Breast epithelium (tissue), 4 donors: ENCODE measurements at regions not wholly inside any gene's neighbourhood (a gene's known extent, or its start where the extent isn't known, plus 50 kb on each side); places are given as distances from the start of the nearest gene placed in this dataset.

Experiments used
- DNase-seq, 2 donors: peaks; one replicate each; pipeline ENCODE4 v3.0.0-alpha.2; 2019; ENCODE audit warnings: low spot score in 2 of 2
- H3K27ac ChIP-seq, 2 donors: fragments of 200-600 bp; sonication (generic) in 1 of 2; one replicate each; pipeline ENCODE4 v1.5.1; 2016 to 2019; ENCODE audit warnings: mild to moderate bottlenecking in 1 of 2
- H3K27me3 ChIP-seq, 2 donors: fragments of 200-600 bp; sonication (generic) in 1 of 2; one replicate each; pipeline versions ENCODE4 v1.5.1 to v1.6.0; 2017 to 2019; ENCODE audit warnings: control low read depth in 1 of 2, mild to moderate bottlenecking in 1 of 2
- H3K36me3 ChIP-seq: fragments of 200-600 bp; one replicate; pipeline ENCODE4 v1.5.1; 2019
- H3K4me1 ChIP-seq, 2 donors: fragments of 200-600 bp; sonication (generic); one replicate each; pipeline ENCODE4 v1.5.1; 2016 to 2019; ENCODE audit warnings: control low read depth in 1 of 2
- H3K4me3 ChIP-seq, 3 donors: fragments of 200-600 bp; sonication (generic); 1 replicate in 2 of 3; 2 replicates in 1 of 3; pipeline ENCODE4 v1.5.1; 2016 to 2019; ENCODE audit warnings: mild to moderate bottlenecking in 3 of 3, moderate library complexity in 2 of 3
- H3K9me3 ChIP-seq, 2 donors: fragments of 200-600 bp; sonication (generic) in 1 of 2; one replicate each; pipeline ENCODE4 v1.5.1; 2016 to 2019; ENCODE audit warnings: control low read depth in 1 of 2
- POLR2A ChIP-seq: fragments of 450-650 bp; IDR thresholded peaks from one replicate; pipeline ENCODE4 v1.6.1; 2016; ENCODE audit warnings: antibody characterized with exemption, mild to moderate bottlenecking, moderate library complexity
- POLR2AphosphoS5 ChIP-seq, 3 donors: sonication (generic); formaldehyde crosslinking; IDR thresholded peaks; one replicate each; pipeline ENCODE4 v1.6.1; 2017; ENCODE audit warnings: antibody characterized with exemption in 3 of 3
- intact Hi-C: fragments of 100-400 bp; cut with DNase I; formaldehyde crosslinking; loops from one replicate; pipeline ENCODE4 v1.15.1; 2023; ENCODE audit warnings: low total_unique reads
- TF ChIP-seq, protein P1 (sequence below), 3 donors: fragments of 450-650 bp; IDR thresholded peaks; one replicate each; pipeline ENCODE4 v1.5.1; 2016 to 2017; ENCODE audit warnings: antibody characterized with exemption in 3 of 3, mild to moderate bottlenecking in 3 of 3, moderate library complexity in 3 of 3

GRCh38 chr4:173748353-173748752, 218.3 kb upstream of the HAND2 start:
- no peaks in the 10 kb centered on the region for H3K36me3 ChIP-seq
- H3K4me1 ChIP-seq: no peaks in the 10 kb centered on the region
- H3K9me3 ChIP-seq: no peaks in the 10 kb centered on the region
- no peak for TF ChIP-seq POLR2A
- no peak for TF ChIP-seq POLR2AphosphoS5 (IDR thresholded peaks at IDR 0.05)
- TF ChIP-seq, protein P1, sequence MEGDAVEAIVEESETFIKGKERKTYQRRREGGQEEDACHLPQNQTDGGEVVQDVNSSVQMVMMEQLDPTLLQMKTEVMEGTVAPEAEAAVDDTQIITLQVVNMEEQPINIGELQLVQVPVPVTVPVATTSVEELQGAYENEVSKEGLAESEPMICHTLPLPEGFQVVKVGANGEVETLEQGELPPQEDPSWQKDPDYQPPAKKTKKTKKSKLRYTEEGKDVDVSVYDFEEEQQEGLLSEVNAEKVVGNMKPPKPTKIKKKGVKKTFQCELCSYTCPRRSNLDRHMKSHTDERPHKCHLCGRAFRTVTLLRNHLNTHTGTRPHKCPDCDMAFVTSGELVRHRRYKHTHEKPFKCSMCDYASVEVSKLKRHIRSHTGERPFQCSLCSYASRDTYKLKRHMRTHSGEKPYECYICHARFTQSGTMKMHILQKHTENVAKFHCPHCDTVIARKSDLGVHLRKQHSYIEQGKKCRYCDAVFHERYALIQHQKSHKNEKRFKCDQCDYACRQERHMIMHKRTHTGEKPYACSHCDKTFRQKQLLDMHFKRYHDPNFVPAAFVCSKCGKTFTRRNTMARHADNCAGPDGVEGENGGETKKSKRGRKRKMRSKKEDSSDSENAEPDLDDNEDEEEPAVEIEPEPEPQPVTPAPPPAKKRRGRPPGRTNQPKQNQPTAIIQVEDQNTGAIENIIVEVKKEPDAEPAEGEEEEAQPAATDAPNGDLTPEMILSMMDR (IDR thresholded peaks at IDR 0.05): no peak
- H3K27me3 ChIP-seq: no peaks in the 10 kb centered on the region
- no peak overlapping the region for H3K4me3 ChIP-seq
- intact Hi-C loops: no loop called here
- DNase-seq: no peak
- H3K27ac ChIP-seq: no peak overlapping the region

GRCh38 chr4:173747537-173748257, 217.7 kb upstream of the HAND2 start:
- no peaks in the 10 kb centered on the region for H3K4me1 ChIP-seq
- H3K27me3 ChIP-seq: no peaks in the 10 kb centered on the region
- H3K9me3 ChIP-seq: peaks cover 0 to under 1% of the 10 kb centered on the region in 2 donors
- no peak for DNase-seq
- no peak overlapping the region for H3K4me3 ChIP-seq
- TF ChIP-seq, protein P1 (IDR thresholded peaks at IDR 0.05): no peak
- TF ChIP-seq POLR2AphosphoS5 (IDR thresholded peaks at IDR 0.05) (no peak), POLR2A (no peak)
- no peaks in the 10 kb centered on the region for H3K36me3 ChIP-seq
- H3K27ac ChIP-seq: no peak overlapping the region
- intact Hi-C loops: no loop called here

DNA sequence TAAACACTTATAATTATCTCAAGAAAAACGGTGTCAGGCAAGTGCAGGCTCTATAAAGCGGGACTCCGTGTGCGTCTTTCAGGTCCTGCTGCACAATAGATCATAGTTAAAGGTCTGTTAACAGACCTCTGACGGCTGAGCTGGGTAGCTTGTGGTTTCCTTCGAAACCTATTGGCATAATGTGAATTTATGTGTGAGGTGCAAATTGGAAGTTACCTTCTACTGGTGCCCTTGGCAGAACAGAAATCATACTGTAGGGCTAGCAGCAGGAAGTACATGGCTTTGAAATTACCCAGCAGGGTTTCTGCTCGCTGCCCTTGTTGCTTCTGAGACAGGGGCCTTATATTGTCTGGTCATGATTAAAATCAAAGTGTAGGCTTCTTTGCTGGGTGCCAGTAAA, 216.4 kb upstream of the HAND2 start:
- Histone ChIP-seq H3K4me1 (no peaks in the 10 kb centered on the region), H3K36me3 (no peaks in the 10 kb centered on the region), H3K27ac (no peak overlapping the region), H3K9me3 (peaks cover 0 to 10% of the 10 kb centered on the region in 2 donors), H3K4me3 (no peak overlapping the region), H3K27me3 (no peaks in the 10 kb centered on the region)
- TF ChIP-seq POLR2AphosphoS5 (IDR thresholded peaks at IDR 0.05) (no peak), POLR2A (no peak)
- TF ChIP-seq, protein P1 (IDR thresholded peaks at IDR 0.05): no peak
- no peak for DNase-seq
- intact Hi-C loops: no loop called here

- H3K27me3 ChIP-seq: no peaks in the 10 kb centered on the region
- DNase-seq: no peak
- no peak for TF ChIP-seq POLR2A
- no peak for TF ChIP-seq POLR2AphosphoS5 (IDR thresholded peaks at IDR 0.05)
- intact Hi-C loops: no loop called here
- no peaks in the 10 kb centered on the region for H3K36me3 ChIP-seq
- peaks cover 0 to 11% of the 10 kb centered on the region in 2 donors for H3K9me3 ChIP-seq
- H3K4me3 ChIP-seq: no peak overlapping the region
- no peaks in the 10 kb centered on the region for H3K4me1 ChIP-seq
- H3K27ac ChIP-seq: no peak overlapping the region
Measured at GRCh38 chr4:173745765-173746164, 215.7 kb upstream of the HAND2 start.

DNA sequence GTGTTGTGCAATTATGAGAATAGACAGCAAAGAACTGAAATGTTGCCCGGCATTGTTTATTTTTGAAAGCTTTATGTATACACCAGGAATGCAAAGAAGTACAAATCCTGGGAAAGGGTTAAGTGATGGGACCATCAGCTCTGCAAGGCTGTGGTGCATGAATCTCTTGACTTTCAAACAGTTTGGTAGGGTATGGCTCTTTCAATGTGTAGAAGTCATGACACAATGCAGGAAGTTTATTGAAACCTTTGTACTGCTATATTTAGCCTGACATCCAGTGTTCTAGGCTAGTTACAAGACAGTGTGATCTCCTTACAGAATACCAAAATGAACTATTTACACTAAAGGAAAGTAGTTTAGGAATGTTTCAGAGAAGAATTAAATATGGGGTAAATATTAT, 206.8 kb upstream of the HAND2 start:
- H3K4me1 ChIP-seq: no peaks in the 10 kb centered on the region

More for the DNA sequence above, 206.8 kb upstream of the HAND2 start:
- Histone ChIP-seq H3K27me3 (no peaks in the 10 kb centered on the region), H3K36me3 (no peaks in the 10 kb centered on the region), H3K27ac (no peak overlapping the region), H3K9me3 (peaks cover 0 to 6% of the 10 kb centered on the region in 2 donors), H3K4me3 (no peak overlapping the region)
- TF ChIP-seq POLR2A (no peak), POLR2AphosphoS5 (IDR thresholded peaks at IDR 0.05) (no peak)
- TF ChIP-seq, protein P1 (IDR thresholded peaks at IDR 0.05): no peak
- intact Hi-C loops: no loop called here
- no peak for DNase-seq
